ENCODE measurements at regions not wholly inside any gene's neighbourhood (a gene's known extent, or its start where the extent isn't known, plus 50 kb on each side); places are given as distances from the start of the nearest gene placed in this dataset.

GRCh38 chr13:108475181-108475580, 154.2 kb upstream of the MYO16 start:
- no peak for TF ChIP-seq CTCF (IDR thresholded peaks at IDR 0.05)
- TF ChIP-seq POLR2AphosphoS5 (IDR thresholded peaks at IDR 0.05) = no peak

All from esophagus muscularis mucosa (tissue), 3 donors.